PC-9 (cell line): ENCODE measurements at regions not wholly inside any gene's neighbourhood (a gene's known extent, or its start where the extent isn't known, plus 50 kb on each side); places are given as distances from the start of the nearest gene placed in this dataset.

Experiments used
- BruUV-seq: library from RNA; stranded (reverse); fragments of 400-500 nt; replicated peaks from 2 replicates; lab custom pipeline; 2021; lab: Mats Ljungman, UMichigan
- CTCF ChIA-PET: fragments of 300-600 bp; sonication (Branson Sonifier 250); formaldehyde crosslinking; loops from one replicate; lab custom pipeline; 2022; ENCODE audit warnings: antibody characterized with exemption; lab: Charles Lee
- POLR2A ChIA-PET: fragments of 300-600 bp; sonication (Branson Sonifier 250); formaldehyde crosslinking; loops from one replicate; lab custom pipeline; 2022; ENCODE audit warnings: antibody characterized with exemption; ENCODE audit not compliant: unreplicated experiment; lab: Charles Lee
- DNase-seq, 2 experiments: peaks; one replicate each; pipeline versions ENCODE4 v3.0.0 to v3.0.0-alpha.2; 2015 to 2022; ENCODE audit warnings: mixed read lengths in 1 of 2
- H2AFZ ChIP-seq: fragments of 200-600 bp; sonication (generic); 2 replicates; pipeline ENCODE4 v1.8.1; 2017; ENCODE audit warnings: antibody characterized with exemption
- H3F3A ChIP-seq: fragments of 200-600 bp; sonication (generic); 2 replicates; pipeline ENCODE4 v1.8.1; 2017; ENCODE audit warnings: antibody characterized with exemption, mild to moderate bottlenecking, low read depth; ENCODE audit not compliant: insufficient read depth
- H3K27ac ChIP-seq: fragments of 200-600 bp; sonication (generic); 2 replicates; pipeline ENCODE4 v1.6.1; 2016; ENCODE audit warnings: mixed run types
- H3K27me3 ChIP-seq: fragments of 200-600 bp; sonication (generic); 2 replicates; pipeline ENCODE4 v1.6.1; 2016; ENCODE audit warnings: low read depth, mixed run types; ENCODE audit not compliant: insufficient read depth
- H3K36me3 ChIP-seq: fragments of 200-600 bp; sonication (generic); 2 replicates; pipeline ENCODE4 v1.6.1; 2016; ENCODE audit warnings: low read depth, mixed run types
- H3K4me1 ChIP-seq: fragments of 200-600 bp; sonication (generic); replicated peaks from 2 replicates; pipeline ENCODE4 v1.6.1; 2016; ENCODE audit warnings: mixed run types; ENCODE audit not compliant: insufficient read depth
- H3K4me2 ChIP-seq: fragments of 200-600 bp; sonication (generic); 2 replicates; pipeline ENCODE4 v1.6.1; 2017; ENCODE audit warnings: mixed run types
- H3K4me3 ChIP-seq: fragments of 200-600 bp; sonication (generic); 2 replicates; pipeline ENCODE4 v1.6.1; 2016; ENCODE audit warnings: mixed run types
- H3K79me2 ChIP-seq: fragments of 200-600 bp; sonication (generic); 2 replicates; pipeline ENCODE4 v1.6.1; 2017; ENCODE audit warnings: low read depth, mixed run types
- H3K9me2 ChIP-seq: fragments of 200-600 bp; sonication (generic); 2 replicates; pipeline ENCODE4 v1.8.1; 2017; ENCODE audit warnings: mild to moderate bottlenecking; ENCODE audit not compliant: insufficient read depth
- H3K9me3 ChIP-seq: fragments of 200-600 bp; sonication (generic); 2 replicates; pipeline ENCODE4 v1.8.1; 2016; ENCODE audit warnings: low read depth; ENCODE audit not compliant: insufficient read depth
- H4K20me1 ChIP-seq: fragments of 200-600 bp; sonication (generic); 2 replicates; pipeline ENCODE4 v1.8.1; 2017; ENCODE audit not compliant: insufficient read depth
- EZH2 ChIP-seq: fragments of 200-600 bp; sonication (generic); IDR thresholded peaks from 2 replicates; pipeline ENCODE4 v1.8.0; 2017; ENCODE audit warnings: antibody characterized with exemption, low read depth
- intact Hi-C: fragments of 100-400 bp; cut with micrococcal nuclease; formaldehyde crosslinking; loops from one replicate; pipeline ENCODE4 v1.10.0; 2022; ENCODE audit not compliant: unreplicated experiment
- TF ChIP-seq, protein P1 (sequence below): fragments of 200-600 bp; sonication (generic); conservative IDR thresholded peaks from 2 replicates; pipeline ENCODE4 v1.6.1; 2017; ENCODE audit warnings: mixed run types, antibody characterized with exemption, mild to moderate bottlenecking, moderate library complexity

DNA sequence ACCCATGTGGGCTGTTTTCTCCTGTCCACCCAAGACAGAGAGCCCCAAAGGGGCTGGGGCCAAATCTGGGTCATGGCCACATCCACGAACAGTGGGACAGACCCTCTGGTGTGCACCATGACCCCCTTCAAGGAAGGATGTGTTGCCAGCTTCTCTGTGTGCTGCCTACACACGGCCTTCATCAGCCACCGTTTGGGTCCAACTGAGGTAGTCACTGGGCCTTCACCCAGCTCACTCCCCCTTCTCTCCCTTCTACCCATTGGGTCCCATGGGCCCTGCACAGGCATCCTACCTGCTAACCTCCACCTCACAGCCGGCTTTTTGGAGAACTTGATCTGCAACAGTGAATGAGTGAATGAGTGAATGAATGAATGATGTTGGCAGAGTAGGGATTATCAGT is 1484.9 kb downstream of the BRD1 start:
- H3K27me3 ChIP-seq: peaks cover 100% of the 10 kb centered on the region
- no peak overlapping the region for H2AFZ ChIP-seq
- intact Hi-C loops: no loop called here
- DNase-seq: no peak
- H3K79me2 ChIP-seq: no peaks in the 10 kb centered on the region
- no peak overlapping the region for H3K27ac ChIP-seq
- H3K4me1 ChIP-seq: no peaks in the 10 kb centered on the region
- no TSS peak for BruUV-seq
- H3K9me2 ChIP-seq: no peaks in the 10 kb centered on the region
- no peak overlapping the region for H3K4me2 ChIP-seq
- no peak overlapping the region for H3K4me3 ChIP-seq
- H4K20me1 ChIP-seq: no peaks in the 10 kb centered on the region; the same call in 1 of the 2 replicates
- TF ChIP-seq, protein P1, sequence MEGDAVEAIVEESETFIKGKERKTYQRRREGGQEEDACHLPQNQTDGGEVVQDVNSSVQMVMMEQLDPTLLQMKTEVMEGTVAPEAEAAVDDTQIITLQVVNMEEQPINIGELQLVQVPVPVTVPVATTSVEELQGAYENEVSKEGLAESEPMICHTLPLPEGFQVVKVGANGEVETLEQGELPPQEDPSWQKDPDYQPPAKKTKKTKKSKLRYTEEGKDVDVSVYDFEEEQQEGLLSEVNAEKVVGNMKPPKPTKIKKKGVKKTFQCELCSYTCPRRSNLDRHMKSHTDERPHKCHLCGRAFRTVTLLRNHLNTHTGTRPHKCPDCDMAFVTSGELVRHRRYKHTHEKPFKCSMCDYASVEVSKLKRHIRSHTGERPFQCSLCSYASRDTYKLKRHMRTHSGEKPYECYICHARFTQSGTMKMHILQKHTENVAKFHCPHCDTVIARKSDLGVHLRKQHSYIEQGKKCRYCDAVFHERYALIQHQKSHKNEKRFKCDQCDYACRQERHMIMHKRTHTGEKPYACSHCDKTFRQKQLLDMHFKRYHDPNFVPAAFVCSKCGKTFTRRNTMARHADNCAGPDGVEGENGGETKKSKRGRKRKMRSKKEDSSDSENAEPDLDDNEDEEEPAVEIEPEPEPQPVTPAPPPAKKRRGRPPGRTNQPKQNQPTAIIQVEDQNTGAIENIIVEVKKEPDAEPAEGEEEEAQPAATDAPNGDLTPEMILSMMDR: no peak
- no peak for TF ChIP-seq EZH2
- POLR2A ChIA-PET: no interaction called here
- no peaks in the 10 kb centered on the region for H3F3A ChIP-seq
- CTCF ChIA-PET: no interaction called here
- H3K9me3 ChIP-seq: no peaks in the 10 kb centered on the region
- H3K36me3 ChIP-seq: no peaks in the 10 kb centered on the region

DNA sequence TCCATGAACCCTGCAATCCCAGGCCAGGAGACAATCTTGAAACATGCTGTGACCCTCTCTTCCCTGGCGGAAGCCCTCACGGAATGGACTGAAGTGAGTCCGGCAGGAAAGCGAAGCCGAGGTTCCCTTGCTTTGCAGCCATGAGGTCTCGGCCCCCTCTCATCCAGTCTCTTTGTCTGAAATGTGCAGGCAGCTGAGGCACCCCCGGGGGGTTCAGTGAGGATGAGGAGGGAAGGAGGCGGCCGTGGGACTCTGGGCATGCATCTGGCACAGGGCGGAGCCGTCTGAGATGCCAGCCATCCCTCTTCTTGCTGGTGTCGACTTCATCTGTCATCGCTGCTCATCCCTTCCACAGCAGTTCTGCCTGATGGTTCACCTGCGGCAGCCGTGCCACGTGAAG is 1485.7 kb downstream of the BRD1 start:
- Histone ChIP-seq H4K20me1 (no peaks in the 10 kb centered on the region; the same call in 1 of the 2 replicates), H3K4me2 (no peak overlapping the region), H3K9me2 (no peaks in the 10 kb centered on the region), H3F3A (no peaks in the 10 kb centered on the region), H3K79me2 (no peaks in the 10 kb centered on the region), H3K36me3 (no peaks in the 10 kb centered on the region), H3K27me3 (peaks cover 100% of the 10 kb centered on the region), H3K27ac (no peak overlapping the region), H3K9me3 (no peaks in the 10 kb centered on the region), H3K4me3 (no peak overlapping the region), H3K4me1 (no peaks in the 10 kb centered on the region), H2AFZ (no peak overlapping the region)
- no TSS peak for BruUV-seq
- intact Hi-C loops: no loop called here
- DNase-seq: no peak
- TF ChIP-seq, protein P1: no peak
- TF ChIP-seq EZH2: no peak
- ChIA-PET POLR2A (no interaction called here), CTCF (no interaction called here)

DNA sequence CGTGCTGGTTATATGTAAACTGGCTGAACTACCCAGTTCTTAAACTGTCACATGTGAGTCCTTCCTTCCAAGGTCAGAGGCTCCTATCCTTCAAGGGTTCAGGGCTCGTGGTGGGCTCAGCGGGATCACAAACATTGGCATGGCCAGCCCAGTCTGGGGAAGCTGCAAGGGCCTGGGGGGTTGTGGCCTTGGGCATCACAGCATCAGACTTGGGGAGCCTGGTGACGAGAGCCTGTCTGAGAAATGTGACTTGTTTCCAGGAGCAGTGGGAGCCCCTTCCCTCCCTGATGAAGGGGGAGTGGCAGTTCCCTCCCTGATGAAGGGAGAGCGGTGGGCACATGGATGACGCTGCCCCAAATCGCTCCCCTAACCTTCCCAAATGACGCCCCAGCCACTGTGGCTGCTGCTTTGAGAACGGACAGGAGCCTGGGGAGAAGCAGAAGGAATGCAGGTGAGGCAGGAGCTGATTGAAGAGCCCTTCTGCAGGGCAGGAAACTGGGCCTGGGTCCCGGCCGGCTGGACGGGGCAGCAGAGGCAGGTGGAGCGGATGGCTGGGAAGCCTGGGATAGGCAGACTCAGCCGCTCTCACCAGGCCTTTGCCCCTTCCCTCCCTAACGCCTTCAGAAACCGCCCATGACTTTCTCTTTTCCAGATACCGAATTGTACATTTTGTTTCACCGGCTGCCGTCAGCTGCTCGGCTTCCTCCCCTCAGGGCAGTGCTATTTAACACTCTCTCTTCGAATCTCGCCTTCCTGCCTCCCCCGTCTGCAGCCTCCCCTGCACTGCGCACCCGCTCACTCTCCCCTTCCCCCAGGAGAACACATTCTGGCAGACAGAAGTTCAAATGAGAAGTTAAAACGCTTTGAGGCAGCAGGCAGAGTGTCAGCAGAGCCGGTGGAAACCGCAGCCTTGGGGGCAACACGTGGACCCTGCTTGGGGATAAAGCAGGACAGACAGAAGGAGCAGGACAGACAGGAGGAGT is 1486.7 kb downstream of the BRD1 start:
- no peaks in the 10 kb centered on the region for H3K9me3 ChIP-seq
- no peak for DNase-seq
- H4K20me1 ChIP-seq: no peaks in the 10 kb centered on the region
- H3K4me2 ChIP-seq: no peak overlapping the region
- POLR2A ChIA-PET: no interaction called here
- H3K4me1 ChIP-seq: no peaks in the 10 kb centered on the region
- H3F3A ChIP-seq: no peaks in the 10 kb centered on the region
- H3K27me3 ChIP-seq: peaks cover 100% of the 10 kb centered on the region
- no peaks in the 10 kb centered on the region for H3K79me2 ChIP-seq
- no peaks in the 10 kb centered on the region for H3K36me3 ChIP-seq
- CTCF ChIA-PET: no interaction called here
- BruUV-seq: no TSS peak
- H3K9me2 ChIP-seq: no peaks in the 10 kb centered on the region
- H2AFZ ChIP-seq: no peak overlapping the region
- intact Hi-C loops: no loop called here
- no peak overlapping the region for H3K4me3 ChIP-seq
- TF ChIP-seq EZH2: no peak
- TF ChIP-seq, protein P1: no peak
- no peak overlapping the region for H3K27ac ChIP-seq
